Kidney epithelial cell (primary cell): ENCODE measurements at regions not wholly inside any gene's neighbourhood (a gene's known extent, or its start where the extent isn't known, plus 50 kb on each side); places are given as distances from the start of the nearest gene placed in this dataset.

Source experiments
- DNase-seq: peaks from one replicate; pipeline ENCODE4 v3.0.0-alpha.2; 2010; ENCODE audit warnings: low read depth
- H3K27me3 ChIP-seq: 2 replicates; pipeline ENCODE4 v1.6.0; 2011; ENCODE audit warnings: low read length; ENCODE audit not compliant: control insufficient read depth, insufficient read depth
- H3K36me3 ChIP-seq: 2 replicates; pipeline ENCODE4 v1.5.1; 2011; ENCODE audit warnings: low read length; ENCODE audit not compliant: control insufficient read depth, insufficient read depth
- H3K4me3 ChIP-seq: 2 replicates; pipeline ENCODE4 v1.5.1; 2011; ENCODE audit warnings: low read depth, mild to moderate bottlenecking, control low read depth, low read length
- TF ChIP-seq, protein P1 (sequence below): IDR thresholded peaks from 2 replicates; pipeline ENCODE4 v1.5.1; 2011; ENCODE audit warnings: mild to moderate bottlenecking, moderate library complexity, low read length, control low read depth, inconsistent platforms; ENCODE audit not compliant: insufficient read depth, poor library complexity, severe bottlenecking

DNA sequence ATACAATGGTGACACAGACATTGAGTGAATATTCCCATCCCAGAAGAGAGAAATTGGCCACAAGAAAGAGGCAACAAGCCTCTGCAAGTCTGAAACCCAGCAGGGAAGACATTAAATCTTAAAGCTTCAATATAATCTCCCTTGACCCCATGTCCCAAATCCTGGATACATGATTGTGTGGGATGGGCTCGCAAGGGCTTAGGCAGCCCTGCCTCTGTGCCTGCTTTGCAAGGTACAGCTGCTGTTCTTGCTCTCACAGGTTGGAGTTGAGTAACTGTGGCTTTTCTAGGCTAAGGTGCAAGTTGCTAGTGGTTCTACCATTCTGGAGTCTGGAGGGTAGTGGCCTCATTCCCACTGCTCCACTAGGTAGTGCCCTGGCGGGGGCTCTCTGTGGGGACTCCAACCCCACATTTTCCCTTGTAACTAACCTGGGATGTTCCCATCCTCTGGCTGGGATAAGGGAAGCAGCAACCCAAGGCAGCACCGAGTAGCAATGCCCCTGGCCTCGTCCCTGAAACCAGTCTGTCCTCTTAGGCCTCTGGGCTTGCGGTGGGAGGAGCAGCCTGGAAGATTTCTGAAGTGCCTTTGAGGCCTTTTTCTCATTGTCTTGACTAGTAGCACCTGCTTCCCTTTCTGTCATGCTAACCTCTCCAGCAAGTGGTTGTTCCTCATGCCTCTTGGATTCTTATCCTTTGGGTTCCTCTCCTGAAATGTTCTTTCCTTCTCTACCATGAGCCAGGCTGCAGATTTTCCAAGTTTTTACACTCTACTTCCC, 90.0 kb downstream of the FAM174B start:
- Histone ChIP-seq H3K27me3 (no peaks in the 10 kb centered on the region), H3K4me3 (no peak overlapping the region), H3K36me3 (no peaks in the 10 kb centered on the region)
- DNase-seq, result no peak
- TF ChIP-seq, protein P1, sequence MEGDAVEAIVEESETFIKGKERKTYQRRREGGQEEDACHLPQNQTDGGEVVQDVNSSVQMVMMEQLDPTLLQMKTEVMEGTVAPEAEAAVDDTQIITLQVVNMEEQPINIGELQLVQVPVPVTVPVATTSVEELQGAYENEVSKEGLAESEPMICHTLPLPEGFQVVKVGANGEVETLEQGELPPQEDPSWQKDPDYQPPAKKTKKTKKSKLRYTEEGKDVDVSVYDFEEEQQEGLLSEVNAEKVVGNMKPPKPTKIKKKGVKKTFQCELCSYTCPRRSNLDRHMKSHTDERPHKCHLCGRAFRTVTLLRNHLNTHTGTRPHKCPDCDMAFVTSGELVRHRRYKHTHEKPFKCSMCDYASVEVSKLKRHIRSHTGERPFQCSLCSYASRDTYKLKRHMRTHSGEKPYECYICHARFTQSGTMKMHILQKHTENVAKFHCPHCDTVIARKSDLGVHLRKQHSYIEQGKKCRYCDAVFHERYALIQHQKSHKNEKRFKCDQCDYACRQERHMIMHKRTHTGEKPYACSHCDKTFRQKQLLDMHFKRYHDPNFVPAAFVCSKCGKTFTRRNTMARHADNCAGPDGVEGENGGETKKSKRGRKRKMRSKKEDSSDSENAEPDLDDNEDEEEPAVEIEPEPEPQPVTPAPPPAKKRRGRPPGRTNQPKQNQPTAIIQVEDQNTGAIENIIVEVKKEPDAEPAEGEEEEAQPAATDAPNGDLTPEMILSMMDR, result no peak

DNA sequence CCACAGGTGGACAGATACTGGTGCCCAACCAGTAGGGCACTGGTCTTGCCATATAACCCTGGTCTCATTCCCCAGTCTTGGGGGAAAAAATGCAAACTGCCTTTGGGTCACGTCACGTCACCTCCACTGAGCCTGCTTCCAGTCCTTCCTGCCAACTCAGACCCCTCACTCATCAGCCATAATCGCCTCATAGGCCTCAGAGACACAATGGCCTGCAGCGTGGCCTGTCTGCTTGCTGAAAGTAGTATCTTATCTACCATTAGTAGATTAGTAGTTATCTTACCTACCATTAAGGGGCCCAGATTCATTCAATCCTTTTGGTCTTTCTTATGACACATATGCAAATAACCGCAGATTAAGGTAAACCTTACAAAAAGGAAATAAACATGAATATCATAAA, 93.8 kb downstream of the FAM174B start:
- H3K36me3 ChIP-seq, result no peaks in the 10 kb centered on the region
- TF ChIP-seq, protein P1, result no peak
- DNase-seq, result no peak
- no peak overlapping the region for H3K4me3 ChIP-seq
- H3K27me3 ChIP-seq, result no peaks in the 10 kb centered on the region

DNA sequence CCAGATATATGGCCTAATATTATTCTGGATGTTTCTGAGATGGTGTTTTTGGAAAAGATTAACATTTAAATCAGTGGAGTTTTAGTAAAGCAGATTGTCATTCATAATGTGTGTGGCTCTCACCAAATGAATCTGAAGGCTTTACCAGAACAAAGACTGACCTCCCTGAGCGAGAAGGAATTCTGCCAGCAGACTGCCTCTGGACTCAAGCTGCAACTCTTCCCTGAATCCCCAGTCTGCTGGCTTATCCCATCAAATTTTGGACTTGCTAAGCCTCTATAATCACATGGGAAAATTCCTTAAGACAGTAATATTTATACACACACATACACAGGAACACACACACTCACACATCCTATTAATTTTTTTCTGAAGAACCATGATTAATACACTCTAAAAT, 102.3 kb downstream of the FAM174B start:
- H3K4me3 ChIP-seq, result no peak overlapping the region
- no peaks in the 10 kb centered on the region for H3K27me3 ChIP-seq
- DNase-seq, result no peak
- TF ChIP-seq, protein P1, result no peak
- H3K36me3 ChIP-seq, result no peaks in the 10 kb centered on the region

DNA sequence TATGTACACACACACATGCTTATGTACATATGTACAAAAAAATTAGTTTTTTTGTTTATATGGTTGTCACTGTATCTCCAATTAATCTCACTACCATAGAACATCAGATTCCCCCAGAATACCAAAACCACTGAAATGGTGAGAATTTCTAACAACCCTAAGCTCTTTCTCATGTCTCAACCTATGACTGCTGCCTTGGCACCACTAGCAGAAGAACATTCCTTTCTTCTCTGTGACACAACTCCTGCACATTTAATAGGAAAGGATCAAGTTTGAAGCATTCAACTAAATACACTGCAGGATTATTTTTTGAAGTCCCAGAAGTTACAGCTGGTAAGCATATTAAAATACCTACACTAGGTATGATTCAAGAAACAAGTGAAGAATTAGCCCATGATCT, 109.6 kb downstream of the FAM174B start:
- TF ChIP-seq, protein P1, result no peak
- no peak for DNase-seq
- H3K4me3 ChIP-seq, result no peak overlapping the region
- H3K36me3 ChIP-seq, result no peaks in the 10 kb centered on the region
- H3K27me3 ChIP-seq, result no peaks in the 10 kb centered on the region

DNA sequence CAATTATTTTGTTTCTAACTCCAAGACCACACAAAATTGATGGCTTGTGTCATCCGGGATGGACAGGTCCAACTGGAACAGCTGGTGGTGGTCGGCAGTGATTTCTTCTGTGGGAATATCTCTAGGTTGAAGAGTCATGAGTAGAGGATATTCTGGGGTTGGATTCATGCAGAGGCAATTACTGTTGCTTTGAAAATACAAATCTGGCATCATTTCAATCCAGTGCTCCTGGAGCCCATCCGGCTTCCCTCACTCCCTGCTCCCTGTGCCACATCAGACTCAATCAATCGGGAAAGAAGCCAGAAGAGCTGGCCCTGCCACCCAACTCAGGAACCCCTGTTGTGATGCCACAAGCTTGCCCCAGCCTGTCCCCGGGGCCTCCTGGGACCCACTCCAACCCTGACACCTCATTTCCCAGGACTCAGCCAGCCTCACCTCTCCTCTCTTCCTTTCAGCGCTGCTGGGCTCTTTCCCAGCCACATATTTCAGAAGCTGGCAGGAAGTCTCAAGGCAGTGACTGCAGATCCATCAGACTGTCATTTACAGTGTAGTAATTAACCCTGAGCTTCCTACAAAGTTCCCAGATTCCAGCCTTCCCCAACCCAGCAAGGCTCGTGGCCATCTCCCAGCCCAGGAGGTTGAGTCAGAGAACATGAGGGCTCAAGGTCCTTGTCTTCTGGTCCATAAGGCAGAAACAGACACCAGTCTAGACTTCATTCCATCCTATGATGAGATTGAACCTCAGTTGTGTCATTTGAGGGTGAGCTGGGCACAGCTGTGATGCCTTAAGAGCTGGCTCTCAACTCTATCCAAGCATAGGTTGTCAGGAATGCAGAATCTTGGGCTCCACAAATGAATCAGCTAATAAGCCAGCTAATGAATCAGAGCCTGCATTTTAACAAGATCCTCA, 114.0 kb downstream of the FAM174B start:
- no peak for DNase-seq
- Histone ChIP-seq H3K27me3 (no peaks in the 10 kb centered on the region), H3K4me3 (no peak overlapping the region), H3K36me3 (no peaks in the 10 kb centered on the region)
- TF ChIP-seq, protein P1, result no peak

GRCh38 chr15:92538115-92538514, 117.5 kb downstream of the FAM174B start:
- H3K4me3 ChIP-seq, result no peak overlapping the region

More at GRCh38 chr15:92538115-92538514, 117.5 kb downstream of the FAM174B start:
- no peaks in the 10 kb centered on the region for H3K36me3 ChIP-seq
- DNase-seq, result no peak
- no peaks in the 10 kb centered on the region for H3K27me3 ChIP-seq
- TF ChIP-seq, protein P1, result no peak
